ENCODE measurements at regions not wholly inside any gene's neighbourhood (a gene's known extent, or its start where the extent isn't known, plus 50 kb on each side); places are given as distances from the start of the nearest gene placed in this dataset.

- TF ChIP-seq EZH2 (IDR thresholded peaks at IDR 0.05; ENCODE audit: low read depth, low read length, severe bottlenecking) (no peak), POLR2A (IDR thresholded peaks at IDR 0.05; ENCODE audit: control extremely low read depth in 1 of 2, low read depth in 2 of 2, low read length in 2 of 2) (no peak), BRCA1 (IDR thresholded peaks at IDR 0.05; ENCODE audit: low read depth, low read length) (no peak), CTCF (IDR thresholded peaks at IDR 0.05; ENCODE audit: control extremely low read depth in 1 of 3, insufficient read depth in 1 of 3, low read depth in 1 of 3, low read length in 3 of 3) (no peak), ATF3 (IDR thresholded peaks at IDR 0.05; ENCODE audit: insufficient read depth, low read depth, low read length) (no peak), KDM5A (IDR thresholded peaks at IDR 0.05; ENCODE audit: low read length) (no peak), BCL11A (IDR thresholded peaks at IDR 0.05; ENCODE audit: low read depth in 2 of 2, low read length in 2 of 2) (no peak)
Observed at GRCh38 chr1:222275001-222275728, 272.7 kb downstream of the HHIPL2 start.

Measured in H1 (cell line).